GM12891 (cell line): ENCODE measurements at regions not wholly inside any gene's neighbourhood (a gene's known extent, or its start where the extent isn't known, plus 50 kb on each side); places are given as distances from the start of the nearest gene placed in this dataset.

Experiments
- DNase-seq: peaks from one replicate; pipeline ENCODE4 v3.0.0; 2011; ENCODE audit warnings: low spot score; ENCODE audit not compliant: insufficient read length
- FAIRE-seq: peaks from 2 replicates; lab custom pipeline; 2011; peaks lifted over from hg19 to GRCh38; lab: Jason Lieb, UNC
- PAX5 ChIP-seq: IDR thresholded peaks from 2 replicates; pipeline ENCODE4 v1.6.1; 2011; ENCODE audit warnings: low read length, moderate library complexity, mild to moderate bottlenecking; ENCODE audit not compliant: insufficient read depth, severe bottlenecking
- POLR2A ChIP-seq: IDR thresholded peaks from 2 replicates; pipeline ENCODE4 v1.6.1; 2011; ENCODE audit warnings: low read depth, low read length, control low read depth
- POLR2AphosphoS5 ChIP-seq: IDR thresholded peaks from 2 replicates; pipeline ENCODE4 v1.6.1; 2011; ENCODE audit warnings: low read depth, low read length, control low read depth
- POU2F2 ChIP-seq: IDR thresholded peaks from 2 replicates; pipeline ENCODE4 v1.6.1; 2011; ENCODE audit warnings: low read depth, mild to moderate bottlenecking, control low read depth, low read length, moderate library complexity
- SPI1 ChIP-seq: IDR thresholded peaks from 2 replicates; pipeline ENCODE4 v1.6.1; 2011; ENCODE audit warnings: low read depth, low read length, control low read depth
- TAF1 ChIP-seq: IDR thresholded peaks from 2 replicates; pipeline ENCODE4 v1.6.1; 2011; ENCODE audit warnings: low read depth, low read length, control low read depth

DNA sequence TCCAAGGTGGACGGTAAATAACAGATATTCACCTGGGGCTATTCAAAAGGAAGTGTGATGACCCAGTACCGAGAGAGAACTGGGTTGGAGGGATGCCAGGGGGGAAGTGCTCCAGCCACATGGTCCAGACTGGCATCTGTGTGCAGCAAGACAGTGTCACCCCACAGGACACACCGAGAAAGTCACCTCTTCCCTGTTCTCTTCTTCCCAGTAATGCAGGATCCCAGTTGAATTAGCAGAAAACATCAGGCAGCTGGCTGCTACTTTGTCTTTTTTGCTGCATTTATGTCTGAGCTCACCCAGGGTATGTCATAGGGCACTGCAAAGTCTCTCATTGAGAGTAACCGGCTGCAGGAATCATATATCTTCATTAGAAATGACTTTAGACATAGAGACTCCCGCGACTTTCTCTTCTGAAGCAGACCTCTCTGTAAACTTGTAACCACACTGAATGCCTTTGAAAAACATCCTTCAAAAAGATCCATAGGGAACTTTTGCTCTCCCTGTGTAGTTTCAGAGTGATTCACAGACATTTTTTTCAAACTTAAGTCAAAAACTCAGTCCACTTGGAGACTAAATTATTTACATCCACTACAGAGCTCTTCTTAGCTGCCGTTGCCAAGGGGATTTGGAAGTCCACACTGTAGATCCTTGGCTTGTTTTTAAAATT is 609.0 kb upstream of the DPP6 start:
- TF ChIP-seq POLR2A (no peak), PAX5 (no peak), TAF1 (no peak), SPI1 (no peak), POU2F2 (no peak), POLR2AphosphoS5 (no peak)
- FAIRE-seq (no peak), DNase-seq (no peak)

DNA sequence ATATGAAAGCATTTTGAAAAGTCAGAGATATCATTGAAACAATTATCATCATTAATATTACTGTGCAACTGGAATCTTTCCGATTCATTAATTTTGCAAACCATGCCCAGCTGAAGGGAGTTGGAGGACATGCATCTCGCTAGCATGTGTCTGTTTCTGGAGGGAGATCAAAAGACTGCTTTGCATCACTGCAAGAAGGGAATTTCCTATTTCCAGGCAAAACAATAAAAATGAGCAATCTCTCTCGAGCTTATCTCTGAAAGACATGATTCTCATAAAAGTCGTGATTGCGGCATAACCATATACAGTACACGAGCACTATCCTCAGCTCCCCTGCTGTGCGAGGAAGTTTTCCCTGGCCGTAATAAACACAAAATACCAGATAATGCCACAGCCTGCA is 607.6 kb upstream of the DPP6 start:
- FAIRE-seq: no peak
- DNase-seq: no peak
- TF ChIP-seq POLR2AphosphoS5: no peak
- TF ChIP-seq POLR2A: no peak
- no peak for TF ChIP-seq SPI1
- no peak for TF ChIP-seq POU2F2
- TF ChIP-seq TAF1: no peak
- TF ChIP-seq PAX5: no peak

DNA sequence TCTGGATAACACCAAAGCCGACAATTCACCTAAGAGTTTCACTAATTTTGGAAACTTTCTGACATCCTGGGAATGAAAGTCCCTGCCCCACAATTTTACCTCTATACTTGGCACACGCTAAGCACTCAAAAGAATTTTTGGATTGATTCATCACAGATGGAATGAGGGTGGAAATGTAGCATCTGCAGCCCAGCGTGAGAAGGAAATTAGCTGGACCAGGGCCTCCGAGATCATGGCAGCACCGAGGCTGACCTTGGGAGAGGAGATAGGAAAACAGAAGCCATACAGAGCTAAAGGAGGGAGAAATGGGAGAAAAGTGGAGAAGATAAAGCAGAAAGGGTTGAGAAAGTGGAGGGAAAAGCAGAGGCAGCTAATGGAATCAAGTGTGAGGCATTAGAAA is 606.6 kb upstream of the DPP6 start:
- FAIRE-seq (no peak), DNase-seq (no peak)
- TF ChIP-seq POLR2A: no peak
- no peak for TF ChIP-seq POU2F2
- no peak for TF ChIP-seq POLR2AphosphoS5
- TF ChIP-seq SPI1: no peak
- no peak for TF ChIP-seq TAF1
- TF ChIP-seq PAX5: no peak

DNA sequence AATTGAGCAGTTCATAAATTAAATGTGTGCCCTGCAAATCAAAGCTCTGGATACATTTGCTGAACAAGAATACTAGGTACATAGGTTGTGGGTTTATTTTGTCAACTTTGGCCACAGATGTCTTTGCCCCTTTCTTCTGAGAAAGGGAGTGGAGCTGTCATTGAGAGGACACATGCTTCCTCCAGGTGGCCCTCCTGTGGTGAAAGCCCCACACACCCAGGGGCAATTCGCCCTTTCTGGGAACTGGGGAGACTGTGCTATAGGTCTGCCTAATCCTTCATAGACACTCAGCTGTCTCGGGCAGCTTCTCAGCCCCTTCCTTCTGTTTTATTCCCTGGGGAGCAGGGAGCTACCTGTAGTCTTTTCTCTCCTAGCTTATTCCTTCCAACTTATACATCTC is 605.7 kb upstream of the DPP6 start:
- DNase-seq: no peak
- no peak for FAIRE-seq
- TF ChIP-seq POLR2A (no peak), SPI1 (no peak), PAX5 (no peak), POLR2AphosphoS5 (no peak), POU2F2 (no peak), TAF1 (no peak)

DNA sequence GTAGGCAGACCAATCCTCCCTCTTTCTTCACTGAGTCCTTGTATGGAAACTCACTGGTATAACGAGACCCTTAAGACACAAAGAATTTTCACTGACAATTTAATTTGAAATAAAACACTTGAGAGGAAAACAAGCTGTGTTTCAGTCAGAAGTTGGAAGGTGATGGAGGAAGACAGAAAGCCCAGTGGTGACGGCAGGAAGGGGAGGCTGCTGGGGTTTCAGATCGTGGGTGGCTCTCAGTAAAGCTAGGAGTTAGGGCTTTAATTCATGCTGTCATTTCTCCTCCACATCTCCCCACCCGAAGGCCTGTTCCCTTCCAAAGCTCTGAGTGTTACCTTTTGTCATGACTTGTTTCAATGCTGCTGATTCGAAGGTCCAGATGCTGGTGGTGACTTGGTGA is 605.2 kb upstream of the DPP6 start:
- TF ChIP-seq PAX5: no peak
- no peak for TF ChIP-seq POLR2AphosphoS5
- TF ChIP-seq TAF1: no peak
- no peak for TF ChIP-seq SPI1
- TF ChIP-seq POLR2A: no peak
- no peak for TF ChIP-seq POU2F2
- FAIRE-seq: no peak
- DNase-seq: no peak

DNA sequence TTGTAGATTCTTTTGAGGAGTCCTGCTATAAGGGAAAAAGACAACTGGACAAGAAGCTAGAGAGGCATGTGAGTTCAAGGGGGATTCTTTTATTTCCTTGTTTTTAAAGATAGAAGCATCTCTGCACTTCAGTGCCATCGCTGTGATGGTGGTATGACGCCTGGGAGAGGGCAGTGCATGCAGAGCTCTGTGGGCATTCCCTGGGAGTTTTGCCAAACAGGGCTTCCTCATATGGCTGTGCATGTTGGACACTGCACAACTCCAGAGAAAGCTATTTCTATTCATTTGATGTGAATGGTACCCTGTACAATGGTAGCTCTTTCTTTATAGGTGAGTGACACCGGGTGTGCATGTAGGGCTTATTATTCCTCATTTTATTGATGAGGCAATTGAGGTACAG is 599.5 kb upstream of the DPP6 start:
- no peak for FAIRE-seq
- TF ChIP-seq POLR2AphosphoS5: no peak
- no peak for TF ChIP-seq POU2F2
- TF ChIP-seq SPI1: no peak
- TF ChIP-seq PAX5: no peak
- TF ChIP-seq TAF1: no peak
- no peak for TF ChIP-seq POLR2A

DNA sequence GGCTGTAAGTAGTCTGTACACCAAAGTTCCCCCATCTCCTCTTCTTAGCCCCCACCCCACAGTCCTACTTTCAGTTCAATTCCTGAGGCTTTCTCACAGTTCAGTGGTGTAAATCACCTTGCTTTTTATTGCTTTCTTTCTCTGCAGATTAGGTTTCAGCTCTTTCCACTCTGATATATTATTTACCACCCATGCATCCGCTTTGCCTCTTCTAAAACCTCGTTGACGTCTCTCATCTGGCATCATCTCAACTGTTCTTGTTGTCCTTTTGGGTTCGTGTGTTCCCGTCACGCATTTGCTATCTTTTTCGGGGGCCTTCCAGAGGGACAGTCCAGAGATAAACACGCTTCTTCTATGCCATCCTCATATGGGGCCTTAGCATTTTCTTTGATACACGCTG is 597.9 kb upstream of the DPP6 start:
- DNase-seq: no peak
- FAIRE-seq: no peak
- TF ChIP-seq POLR2A (no peak), SPI1 (no peak), POLR2AphosphoS5 (no peak), TAF1 (no peak), PAX5 (no peak), POU2F2 (no peak)

More for the DNA sequence above, 599.5 kb upstream of the DPP6 start:
- no peak for DNase-seq

DNA sequence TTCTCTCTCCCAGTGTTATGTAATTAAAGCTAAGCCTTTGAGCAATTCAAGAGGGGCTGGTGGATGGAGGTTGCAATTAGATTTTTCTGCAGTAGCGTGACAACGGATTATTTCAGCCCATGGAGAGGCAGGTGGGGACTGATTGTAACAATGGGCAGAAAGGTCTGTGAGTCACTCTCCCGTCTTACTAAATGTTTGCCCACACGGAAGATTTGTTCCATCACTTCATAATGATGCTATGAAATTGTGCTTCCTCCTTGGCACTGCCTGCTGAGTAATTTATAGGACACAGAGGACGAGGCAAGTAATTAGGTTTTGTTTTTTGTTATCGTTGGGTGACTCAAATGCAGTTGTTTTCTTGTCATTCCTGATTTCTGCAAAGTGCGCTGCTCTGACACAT is 594.5 kb upstream of the DPP6 start:
- TF ChIP-seq POU2F2 (no peak), POLR2AphosphoS5 (no peak), SPI1 (no peak), TAF1 (no peak), POLR2A (no peak), PAX5 (no peak)
- FAIRE-seq (no peak), DNase-seq (no peak)

DNA sequence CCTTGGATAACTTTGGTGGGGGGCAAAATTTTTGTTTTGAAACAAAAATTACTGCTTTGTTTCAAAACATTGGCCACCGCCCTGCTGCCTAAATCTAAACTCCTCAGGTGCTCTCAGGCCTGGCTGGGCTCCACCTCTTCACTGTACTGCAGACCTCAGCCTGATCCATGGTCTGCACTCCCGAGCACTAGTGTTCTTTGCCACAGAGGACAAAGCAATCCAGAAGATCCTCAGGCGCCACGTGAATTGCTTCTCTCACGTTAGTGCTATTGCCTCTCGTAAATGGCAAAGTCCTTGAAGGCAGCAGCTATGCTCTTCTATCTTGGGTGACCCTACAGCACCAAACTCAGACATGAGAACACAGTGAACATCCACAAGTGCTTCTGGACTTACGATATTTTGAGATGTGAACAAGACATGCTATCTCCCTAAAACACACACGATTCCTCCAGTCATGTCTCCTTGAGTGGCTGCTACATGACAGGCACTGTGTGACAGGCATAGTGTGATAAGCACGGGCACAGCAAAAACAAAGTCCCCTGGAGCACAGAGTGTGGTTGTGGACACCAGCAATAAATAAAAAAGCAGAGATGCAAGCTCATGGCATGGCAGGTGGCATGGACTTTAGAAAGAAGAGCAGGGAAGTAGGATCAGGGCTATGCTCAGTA is 582.1 kb upstream of the DPP6 start:
- FAIRE-seq (no peak), DNase-seq (no peak)
- TF ChIP-seq POU2F2 (no peak), SPI1 (no peak), TAF1 (no peak), POLR2A (no peak), POLR2AphosphoS5 (no peak), PAX5 (no peak)
